Breast epithelium (tissue), 4 donors: ENCODE measurements at regions not wholly inside any gene's neighbourhood (a gene's known extent, or its start where the extent isn't known, plus 50 kb on each side); places are given as distances from the start of the nearest gene placed in this dataset.

Experiments
- DNase-seq, 2 donors: peaks; one replicate each; pipeline ENCODE4 v3.0.0-alpha.2; 2019; ENCODE audit warnings: low spot score in 2 of 2
- H3K27ac ChIP-seq, 2 donors: fragments of 200-600 bp; sonication (generic) in 1 of 2; one replicate each; pipeline ENCODE4 v1.5.1; 2016 to 2019; ENCODE audit warnings: mild to moderate bottlenecking in 1 of 2
- H3K27me3 ChIP-seq, 2 donors: fragments of 200-600 bp; sonication (generic) in 1 of 2; one replicate each; pipeline versions ENCODE4 v1.5.1 to v1.6.0; 2017 to 2019; ENCODE audit warnings: control low read depth in 1 of 2, mild to moderate bottlenecking in 1 of 2
- H3K36me3 ChIP-seq: fragments of 200-600 bp; one replicate; pipeline ENCODE4 v1.5.1; 2019
- H3K4me1 ChIP-seq, 2 donors: fragments of 200-600 bp; sonication (generic); one replicate each; pipeline ENCODE4 v1.5.1; 2016 to 2019; ENCODE audit warnings: control low read depth in 1 of 2
- H3K4me3 ChIP-seq, 3 donors: fragments of 200-600 bp; sonication (generic); 1 replicate in 2 of 3; 2 replicates in 1 of 3; pipeline ENCODE4 v1.5.1; 2016 to 2019; ENCODE audit warnings: mild to moderate bottlenecking in 3 of 3, moderate library complexity in 2 of 3
- H3K9me3 ChIP-seq, 2 donors: fragments of 200-600 bp; sonication (generic) in 1 of 2; one replicate each; pipeline ENCODE4 v1.5.1; 2016 to 2019; ENCODE audit warnings: control low read depth in 1 of 2
- CTCF ChIP-seq, 3 donors: fragments of 450-650 bp; IDR thresholded peaks; one replicate each; pipeline ENCODE4 v1.5.1; 2016 to 2017; ENCODE audit warnings: antibody characterized with exemption in 3 of 3, mild to moderate bottlenecking in 3 of 3, moderate library complexity in 3 of 3
- POLR2A ChIP-seq: fragments of 450-650 bp; IDR thresholded peaks from one replicate; pipeline ENCODE4 v1.6.1; 2016; ENCODE audit warnings: antibody characterized with exemption, mild to moderate bottlenecking, moderate library complexity
- POLR2AphosphoS5 ChIP-seq, 3 donors: sonication (generic); formaldehyde crosslinking; IDR thresholded peaks; one replicate each; pipeline ENCODE4 v1.6.1; 2017; ENCODE audit warnings: antibody characterized with exemption in 3 of 3
- intact Hi-C: fragments of 100-400 bp; cut with DNase I; formaldehyde crosslinking; loops from one replicate; pipeline ENCODE4 v1.15.1; 2023; ENCODE audit warnings: low total_unique reads

- intact Hi-C loops: no loop called here
- Histone ChIP-seq H3K4me3 (no peak overlapping the region), H3K27ac (no peak overlapping the region), H3K4me1 (no peaks in the 10 kb centered on the region), H3K27me3 (no peaks in the 10 kb centered on the region), H3K36me3 (no peaks in the 10 kb centered on the region), H3K9me3 (no peaks in the 10 kb centered on the region)
- no peak for TF ChIP-seq POLR2A
- no peak for TF ChIP-seq POLR2AphosphoS5 (IDR thresholded peaks at IDR 0.05)
- no peak for TF ChIP-seq CTCF (IDR thresholded peaks at IDR 0.05)
- DNase-seq: no peak
These were observed 357.3 kb downstream of the THBS2 start for GRCh38 chr6:168896321-168896720.

- H3K27me3 ChIP-seq: no peaks in the 10 kb centered on the region
- peak; percentile 32 to 51 (median 35) for TF ChIP-seq POLR2AphosphoS5 (IDR thresholded peaks at IDR 0.05)
- no peak for TF ChIP-seq POLR2A
- TF ChIP-seq CTCF (IDR thresholded peaks at IDR 0.05): peak; percentile 74 to 95 (median 90)
- intact Hi-C loops: no loop called here
- no peaks in the 10 kb centered on the region for H3K4me1 ChIP-seq
- peak overlapping the region in 2 of 3 donors; percentile 7 to 8 for H3K4me3 ChIP-seq
- no peaks in the 10 kb centered on the region for H3K9me3 ChIP-seq
- DNase-seq: peak; percentile 68 to 90
- no peak overlapping the region for H3K27ac ChIP-seq
- H3K36me3 ChIP-seq: no peaks in the 10 kb centered on the region
These were observed 358.4 kb downstream of the THBS2 start for GRCh38 chr6:168895102-168895812.

GRCh38 chr6:168892031-168892430, 361.6 kb downstream of the THBS2 start:
- TF ChIP-seq POLR2A (no peak), POLR2AphosphoS5 (IDR thresholded peaks at IDR 0.05) (no peak), CTCF (IDR thresholded peaks at IDR 0.05) (no peak)
- intact Hi-C loops: no loop called here
- no peaks in the 10 kb centered on the region for H3K4me1 ChIP-seq
- no peaks in the 10 kb centered on the region for H3K9me3 ChIP-seq
- DNase-seq: no peak
- H3K27me3 ChIP-seq: no peaks in the 10 kb centered on the region
- no peak overlapping the region for H3K27ac ChIP-seq
- no peaks in the 10 kb centered on the region for H3K36me3 ChIP-seq
- H3K4me3 ChIP-seq: no peak overlapping the region

- no peaks in the 10 kb centered on the region for H3K36me3 ChIP-seq
- no peaks in the 10 kb centered on the region for H3K9me3 ChIP-seq
- DNase-seq: no peak
- intact Hi-C loops: no loop called here
- no peaks in the 10 kb centered on the region for H3K27me3 ChIP-seq
- TF ChIP-seq POLR2A (no peak), CTCF (IDR thresholded peaks at IDR 0.05) (no peak), POLR2AphosphoS5 (IDR thresholded peaks at IDR 0.05) (no peak)
- H3K4me1 ChIP-seq: no peaks in the 10 kb centered on the region
- H3K27ac ChIP-seq: no peak overlapping the region
- no peak overlapping the region for H3K4me3 ChIP-seq
These were observed 362.7 kb downstream of the THBS2 start for GRCh38 chr6:168890981-168891365.

GRCh38 chr6:168890306-168890980, 363.2 kb downstream of the THBS2 start:
- no peaks in the 10 kb centered on the region for H3K27me3 ChIP-seq
- intact Hi-C loops: no loop called here
- H3K4me1 ChIP-seq: no peaks in the 10 kb centered on the region
- H3K4me3 ChIP-seq: no peak overlapping the region
- TF ChIP-seq POLR2A (no peak), POLR2AphosphoS5 (IDR thresholded peaks at IDR 0.05) (no peak), CTCF (IDR thresholded peaks at IDR 0.05) (no peak)
- H3K27ac ChIP-seq: no peak overlapping the region
- DNase-seq: no peak
- H3K9me3 ChIP-seq: no peaks in the 10 kb centered on the region
- H3K36me3 ChIP-seq: no peaks in the 10 kb centered on the region
